Bronchial epithelial cell (primary cell): ENCODE measurements at regions not wholly inside any gene's neighbourhood (a gene's known extent, or its start where the extent isn't known, plus 50 kb on each side); places are given as distances from the start of the nearest gene placed in this dataset.

Source experiments
- DNase-seq: peaks from one replicate; pipeline ENCODE4 v3.0.0-alpha.2; 2010; ENCODE audit warnings: low read depth
- FAIRE-seq: peaks from 2 replicates; lab custom pipeline; 2011; peaks lifted over from hg19 to GRCh38; lab: Jason Lieb, UNC
- H3K27me3 ChIP-seq: 2 replicates; pipeline ENCODE4 v1.5.1; 2011; ENCODE audit warnings: low read length; ENCODE audit not compliant: control insufficient read depth, insufficient read depth
- H3K36me3 ChIP-seq: 2 replicates; pipeline ENCODE4 v1.5.1; 2011; ENCODE audit warnings: low read length; ENCODE audit not compliant: control insufficient read depth, insufficient read depth
- H3K4me3 ChIP-seq: 2 replicates; pipeline ENCODE4 v1.5.1; 2011; ENCODE audit warnings: mild to moderate bottlenecking, low read depth, low read length, control low read depth
- CTCF ChIP-seq: IDR thresholded peaks from 2 replicates; pipeline ENCODE4 v1.5.1; 2011; ENCODE audit warnings: mild to moderate bottlenecking, moderate library complexity, low read length, control low read depth, inconsistent platforms; ENCODE audit not compliant: insufficient read depth, severe bottlenecking

GRCh38 chr2:174656676-174657176 lies 59.1 kb upstream of the WIPF1 start:
- no peak for TF ChIP-seq CTCF
- Histone ChIP-seq H3K36me3 (no peaks in the 10 kb centered on the region), H3K4me3 (no peak overlapping the region), H3K27me3 (peaks cover 1% of the 10 kb centered on the region)
- FAIRE-seq: no peak
- no peak for DNase-seq

- H3K27me3 ChIP-seq: no peaks in the 10 kb centered on the region
- no peak overlapping the region for H3K4me3 ChIP-seq
- no peak for DNase-seq
- no peak for FAIRE-seq
- no peak for TF ChIP-seq CTCF
- H3K36me3 ChIP-seq: no peaks in the 10 kb centered on the region
Observed at GRCh38 chr2:174656035-174656434, 58.4 kb upstream of the WIPF1 start.

GRCh38 chr2:174654419-174654941 lies 56.9 kb upstream of the WIPF1 start:
- H3K27me3 ChIP-seq: no peaks in the 10 kb centered on the region
- DNase-seq: no peak
- H3K36me3 ChIP-seq: no peaks in the 10 kb centered on the region
- FAIRE-seq: no peak
- no peak for TF ChIP-seq CTCF
- H3K4me3 ChIP-seq: no peak overlapping the region

- TF ChIP-seq CTCF: no peak
- H3K36me3 ChIP-seq: no peaks in the 10 kb centered on the region
- FAIRE-seq (no peak), DNase-seq (no peak)
- no peaks in the 10 kb centered on the region for H3K27me3 ChIP-seq
- no peak overlapping the region for H3K4me3 ChIP-seq
Observed at GRCh38 chr2:174648896-174649295, 51.3 kb upstream of the WIPF1 start.
